ENCODE measurements at regions not wholly inside any gene's neighbourhood (a gene's known extent, or its start where the extent isn't known, plus 50 kb on each side); places are given as distances from the start of the nearest gene placed in this dataset.

DNA sequence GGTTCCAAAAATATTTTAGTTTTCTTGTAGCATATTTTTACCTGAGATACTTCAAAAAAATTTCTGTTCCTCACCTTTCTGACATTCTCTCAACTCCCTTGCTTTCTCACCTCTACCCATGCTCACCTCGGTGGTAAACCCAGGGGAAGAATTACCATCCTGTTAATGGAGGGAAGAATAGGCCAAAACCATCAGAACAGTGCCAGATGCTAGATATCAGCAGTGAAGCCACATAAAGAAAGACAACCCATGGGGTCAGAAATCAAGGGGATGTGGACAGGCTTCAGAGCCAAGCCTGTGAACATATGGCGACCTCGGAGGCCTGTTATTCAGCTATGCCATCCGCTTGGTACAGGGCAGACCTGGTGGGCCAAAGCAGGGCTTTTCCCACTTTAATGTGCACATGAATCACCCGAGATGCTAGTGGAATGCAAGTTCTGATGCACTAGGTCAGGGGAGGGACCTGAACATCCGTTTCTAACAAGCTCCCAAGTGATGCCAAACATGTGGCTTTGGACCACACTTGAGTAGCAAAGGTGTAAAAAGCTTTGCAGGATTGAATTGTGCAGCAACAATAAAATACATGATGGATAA, 125.5 kb downstream of the NPY start:
- no peak for TF ChIP-seq CTCF (IDR thresholded peaks at IDR 0.05; ENCODE audit: control insufficient read depth, insufficient read depth, low read depth, low read length, missing control alignments)
- no peak overlapping the region for H3K4me3 ChIP-seq (ENCODE audit: control insufficient read depth, low read depth, low read length)
- DNase-seq (ENCODE audit: low read depth) = no peak

DNA sequence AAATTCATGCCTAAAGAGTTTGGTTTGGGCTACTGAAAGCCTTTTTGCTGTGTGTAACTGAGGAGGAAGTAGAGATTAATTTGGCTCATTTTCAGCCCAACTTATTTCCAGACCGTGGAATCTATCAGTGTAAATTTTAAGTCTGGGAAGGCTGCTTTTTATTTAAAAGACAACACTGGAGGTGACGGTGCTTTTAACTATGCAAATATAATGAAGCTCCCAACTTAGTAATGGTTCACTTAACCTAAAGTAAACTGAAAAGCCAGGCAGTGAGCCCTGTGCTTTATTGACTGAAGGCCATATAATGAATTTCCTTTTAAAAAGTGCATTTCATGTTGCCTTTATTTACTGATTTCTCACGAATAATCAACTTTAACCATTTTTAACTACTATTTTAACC, 127.2 kb downstream of the NPY start:
- TF ChIP-seq CTCF (IDR thresholded peaks at IDR 0.05; ENCODE audit: control insufficient read depth, insufficient read depth, low read depth, low read length, missing control alignments) = no peak
- H3K4me3 ChIP-seq (ENCODE audit: control insufficient read depth, low read depth, low read length) = no peak overlapping the region
- DNase-seq (ENCODE audit: low read depth) = no peak

GRCh38 chr7:24417526-24418120, 133.6 kb downstream of the NPY start:
- H3K4me3 ChIP-seq (ENCODE audit: control insufficient read depth, low read depth, low read length) = no peak overlapping the region
- no peak for DNase-seq (ENCODE audit: low read depth)
- no peak for TF ChIP-seq CTCF (IDR thresholded peaks at IDR 0.05; ENCODE audit: control insufficient read depth, insufficient read depth, low read depth, low read length, missing control alignments)

- no peak for DNase-seq (ENCODE audit: low read depth)
Measured at GRCh38 chr7:24419077-24419476, 135.1 kb downstream of the NPY start.

DNA sequence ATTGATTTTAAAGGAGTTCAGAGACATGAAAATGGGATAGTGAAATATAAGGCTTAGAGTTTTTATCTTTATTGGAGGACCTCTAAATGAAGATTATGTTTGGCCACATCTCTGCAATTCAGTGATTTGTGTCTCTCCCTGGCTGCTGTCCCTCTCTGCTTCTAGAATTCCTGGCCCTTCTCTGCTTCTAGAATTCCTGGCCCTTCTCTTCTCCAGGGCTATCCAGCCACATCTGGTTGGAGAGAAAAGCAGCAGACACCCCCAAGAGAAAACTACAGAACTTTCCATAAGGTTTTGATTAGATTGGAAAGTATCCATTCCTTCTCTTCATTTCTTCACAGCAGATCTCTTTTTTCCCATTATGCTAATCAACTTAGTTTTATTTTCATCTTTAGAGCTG, 135.5 kb downstream of the NPY start:
- no peak for TF ChIP-seq CTCF (IDR thresholded peaks at IDR 0.05; ENCODE audit: control insufficient read depth, insufficient read depth, low read depth, low read length, missing control alignments)
- DNase-seq (ENCODE audit: low read depth) = no peak
- H3K4me3 ChIP-seq (ENCODE audit: control insufficient read depth, low read depth, low read length) = no peak overlapping the region

More at GRCh38 chr7:24419077-24419476, 135.1 kb downstream of the NPY start:
- H3K4me3 ChIP-seq (ENCODE audit: control insufficient read depth, low read depth, low read length) = no peak overlapping the region
- no peak for TF ChIP-seq CTCF (IDR thresholded peaks at IDR 0.05; ENCODE audit: control insufficient read depth, insufficient read depth, low read depth, low read length, missing control alignments)

GRCh38 chr7:24422441-24423010, 138.5 kb downstream of the NPY start:
- no peak for DNase-seq (ENCODE audit: low read depth)
- H3K4me3 ChIP-seq (ENCODE audit: control insufficient read depth, low read depth, low read length) = no peak overlapping the region
- TF ChIP-seq CTCF (IDR thresholded peaks at IDR 0.05; ENCODE audit: control insufficient read depth, insufficient read depth, low read depth, low read length, missing control alignments) = no peak

Measured in AG09309 (cell line).